ENCODE measurements at regions not wholly inside any gene's neighbourhood (a gene's known extent, or its start where the extent isn't known, plus 50 kb on each side); places are given as distances from the start of the nearest gene placed in this dataset.
A peak's percentile ranks its signal among the peaks of the same experiment; 100 is the strongest.

DNA sequence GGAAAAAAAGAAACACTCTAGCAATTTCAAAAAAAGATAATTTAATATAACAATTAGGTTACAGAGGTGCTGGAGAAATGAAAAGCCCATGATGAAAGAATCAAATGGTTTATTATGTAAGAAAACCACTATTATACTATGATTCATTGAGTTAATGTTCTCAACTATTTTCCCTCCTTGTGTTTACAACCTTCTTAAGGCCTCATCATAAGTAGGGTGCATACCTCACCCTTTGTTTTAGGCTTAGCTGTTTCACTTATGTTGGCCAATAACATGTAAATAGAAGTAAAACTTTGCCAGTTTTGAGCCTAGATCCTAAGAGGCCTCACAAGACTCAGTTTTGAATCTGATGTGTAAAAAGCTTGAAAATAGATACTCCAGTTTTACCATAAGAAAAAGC lies 418.3 kb upstream of the DDX18 start:
- DNase-seq, result no peak

- no peak for DNase-seq
Measured at GRCh38 chr2:117401582-117401981, 412.9 kb upstream of the DDX18 start.

DNA sequence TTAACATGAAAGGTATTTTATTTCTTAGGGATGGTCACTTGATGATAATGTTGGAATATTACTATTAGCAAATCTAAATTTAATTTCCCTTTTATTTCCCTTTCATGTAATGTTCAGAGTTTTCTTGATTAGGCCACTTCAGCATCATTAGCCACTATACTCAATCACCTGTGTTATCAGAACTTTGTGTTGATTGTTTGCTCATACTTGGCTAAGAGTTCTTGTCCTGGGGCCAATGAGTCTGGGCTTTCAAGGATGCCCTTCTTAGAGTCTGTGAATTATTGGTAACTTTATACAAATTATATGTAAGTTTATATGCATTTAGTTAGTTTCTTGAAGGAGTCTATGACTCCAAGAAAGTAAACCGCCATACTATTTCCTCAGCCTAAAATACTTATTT lies 408.0 kb upstream of the DDX18 start:
- DNase-seq, result no peak

DNA sequence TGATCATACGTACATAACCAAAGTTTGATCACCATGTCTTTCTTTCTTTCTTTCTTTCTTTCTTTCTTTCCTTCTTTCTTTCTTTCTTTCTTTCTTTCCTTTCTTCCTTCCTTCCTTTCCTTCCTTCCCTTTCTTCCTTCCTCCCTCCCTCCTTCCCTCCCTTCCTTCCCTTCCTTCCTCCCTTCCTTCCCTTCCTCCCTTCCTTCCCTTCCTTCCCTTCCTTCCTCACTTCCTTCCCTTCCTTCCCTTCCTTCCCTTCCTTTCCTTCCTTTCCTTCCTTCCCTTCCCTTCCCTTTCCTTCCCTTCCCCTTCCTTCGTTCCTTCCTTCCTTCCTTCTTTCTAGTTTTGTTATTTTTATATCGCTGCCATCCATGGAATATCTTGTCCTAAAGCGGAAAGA lies 406.7 kb upstream of the DDX18 start:
- DNase-seq, result no peak

DNA sequence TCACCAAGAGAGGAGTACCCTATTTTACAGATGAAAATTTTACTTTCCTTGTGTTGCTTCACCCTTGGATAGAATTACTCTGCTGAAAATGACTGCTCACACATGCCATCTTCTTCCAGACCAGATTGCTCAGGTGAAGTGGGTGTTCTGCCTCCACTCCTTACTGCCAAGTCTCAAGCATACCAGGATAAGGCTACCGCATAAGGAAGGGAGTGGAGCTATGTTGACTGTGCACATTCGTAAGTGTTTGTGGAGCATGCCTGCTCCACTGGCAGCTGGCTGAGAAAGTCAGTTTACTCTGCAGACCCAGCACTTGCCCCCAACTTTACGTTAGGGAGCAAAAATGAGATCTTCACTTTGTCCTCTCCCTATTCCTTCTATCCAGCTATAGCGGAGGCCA lies 405.0 kb upstream of the DDX18 start:
- no peak for DNase-seq

GRCh38 chr2:117411983-117412382 lies 402.5 kb upstream of the DDX18 start:
- DNase-seq, result no peak

GRCh38 chr2:117432746-117433145 lies 381.7 kb upstream of the DDX18 start:
- no peak for DNase-seq

- no peak for DNase-seq
Measured at GRCh38 chr2:117436697-117437096, 377.8 kb upstream of the DDX18 start.

DNA sequence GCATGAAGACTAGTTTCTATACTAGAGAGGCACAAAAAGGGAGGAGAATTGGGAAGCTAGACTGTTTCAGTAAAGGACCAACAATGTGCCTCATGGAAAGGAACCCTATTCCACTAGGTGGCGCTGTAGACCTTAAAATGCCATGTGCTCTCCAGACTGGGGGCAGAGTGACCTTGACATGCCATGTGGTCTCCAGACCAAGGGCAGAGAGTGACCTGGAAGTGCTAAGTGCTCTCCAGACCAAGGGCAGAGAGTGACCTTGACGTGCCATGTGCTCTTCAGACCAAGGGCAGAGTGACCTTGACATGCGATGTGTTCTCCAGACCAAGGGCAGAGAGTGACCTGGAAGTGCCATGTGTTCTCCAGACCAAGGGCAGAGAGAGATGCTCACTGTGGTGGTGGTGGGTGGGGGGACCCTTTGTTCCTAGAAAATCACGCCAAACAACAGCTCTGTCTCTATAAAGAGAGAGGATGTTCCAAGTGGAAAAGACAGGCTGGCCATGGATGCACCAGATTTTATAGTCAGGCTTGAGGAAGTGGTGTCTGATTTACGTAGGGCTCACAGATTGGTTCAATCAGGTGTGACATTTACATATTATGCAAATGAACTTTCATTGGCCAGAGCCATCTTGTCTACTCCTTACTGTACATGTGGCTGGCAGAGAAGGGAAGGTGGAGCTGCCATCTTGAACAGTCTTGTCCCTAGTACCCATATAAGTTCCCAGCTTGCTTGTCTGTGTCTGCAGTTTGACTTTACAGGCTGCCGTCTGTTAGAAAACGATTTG lies 344.0 kb upstream of the DDX18 start:
- DNase-seq, result peak in 1 of 2 donors; percentile 9

DNA sequence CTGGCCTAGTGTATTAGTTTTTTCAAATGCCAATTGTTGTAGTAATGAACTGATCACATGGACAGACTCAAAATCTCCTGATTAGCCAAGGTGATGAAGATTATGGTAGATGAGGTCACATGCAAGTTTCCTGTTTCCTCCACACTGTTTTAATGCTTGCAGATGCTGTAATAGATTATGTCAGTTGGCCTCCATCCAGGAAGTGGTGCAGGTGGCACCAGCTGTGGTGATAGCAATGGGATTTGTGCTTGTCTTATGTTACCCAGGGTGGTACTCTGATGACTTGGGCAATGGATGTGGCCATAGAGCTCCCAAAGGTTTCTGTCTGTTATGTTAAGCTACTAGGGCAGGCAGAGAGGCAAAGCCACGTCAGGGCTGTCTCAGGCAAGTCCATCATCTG lies 332.9 kb upstream of the DDX18 start:
- DNase-seq, result no peak

GRCh38 chr2:117485588-117485987 lies 328.9 kb upstream of the DDX18 start:
- DNase-seq, result no peak

DNA sequence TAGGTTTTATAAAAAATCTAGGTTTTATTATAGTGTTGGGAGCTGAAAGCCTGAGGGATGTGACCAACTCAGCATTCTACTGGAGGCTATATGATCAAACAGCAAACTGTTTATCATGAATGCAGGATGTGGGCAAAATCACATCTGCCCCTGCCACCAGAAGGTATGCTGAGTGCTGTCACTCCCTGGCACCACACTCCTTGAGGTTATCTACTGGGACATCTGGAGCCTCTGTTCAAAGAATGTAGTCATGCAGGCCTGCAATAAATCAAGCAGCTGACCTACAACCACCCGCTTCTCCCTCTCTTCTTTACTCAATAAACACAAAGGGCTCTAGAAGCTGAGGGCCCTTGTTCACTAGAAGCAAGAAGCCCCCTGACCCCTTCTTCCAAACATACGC lies 328.4 kb upstream of the DDX18 start:
- no peak for DNase-seq

DNA sequence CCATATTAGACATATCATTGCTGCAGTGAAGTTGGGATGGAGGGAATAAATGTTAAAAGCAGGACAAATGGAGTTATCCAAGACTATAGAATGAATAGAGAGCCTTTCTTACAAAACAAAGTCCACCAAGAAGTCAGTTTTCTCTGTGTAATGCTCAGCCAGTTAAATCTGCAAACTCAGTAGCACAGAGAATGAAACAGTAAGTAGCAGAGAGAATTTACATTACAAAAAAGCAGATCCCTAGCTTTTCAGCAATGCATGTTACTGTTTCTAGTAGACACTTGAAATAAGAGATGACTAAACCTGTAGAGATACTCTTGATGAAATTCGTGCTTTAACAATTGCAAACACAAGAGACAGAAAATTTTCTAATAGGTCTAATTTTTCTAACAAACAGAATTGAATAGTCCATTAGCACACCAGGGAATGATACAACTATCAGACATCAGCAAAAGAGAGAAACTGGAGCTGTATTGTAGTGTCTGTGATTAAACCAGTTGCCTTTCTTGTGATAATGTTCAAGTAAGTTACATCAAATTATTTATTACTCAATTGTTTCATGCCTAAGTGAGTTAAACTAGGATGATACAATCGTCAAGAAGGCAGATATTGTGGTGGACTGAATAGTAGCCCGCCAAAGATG lies 322.2 kb upstream of the DDX18 start:
- DNase-seq, result no peak

DNA sequence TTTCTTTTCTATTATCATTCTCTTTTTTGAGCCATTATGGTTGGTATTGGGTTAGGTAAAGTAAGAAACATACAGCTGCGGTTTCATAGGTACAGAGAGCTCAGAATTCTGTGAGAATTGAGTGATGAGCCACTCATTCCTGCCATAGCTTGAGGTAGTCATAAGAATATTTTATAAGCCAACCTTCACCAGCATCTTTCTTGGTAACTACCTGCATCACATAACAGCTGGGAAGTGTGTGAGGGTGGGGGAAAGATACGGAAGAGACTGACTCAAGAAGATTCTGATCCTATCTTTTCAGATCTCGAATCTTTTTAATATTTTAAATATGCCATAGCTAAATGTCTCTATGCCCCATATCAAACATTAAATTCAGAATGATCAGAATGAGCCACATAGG lies 313.8 kb upstream of the DDX18 start:
- DNase-seq, result no peak

DNA sequence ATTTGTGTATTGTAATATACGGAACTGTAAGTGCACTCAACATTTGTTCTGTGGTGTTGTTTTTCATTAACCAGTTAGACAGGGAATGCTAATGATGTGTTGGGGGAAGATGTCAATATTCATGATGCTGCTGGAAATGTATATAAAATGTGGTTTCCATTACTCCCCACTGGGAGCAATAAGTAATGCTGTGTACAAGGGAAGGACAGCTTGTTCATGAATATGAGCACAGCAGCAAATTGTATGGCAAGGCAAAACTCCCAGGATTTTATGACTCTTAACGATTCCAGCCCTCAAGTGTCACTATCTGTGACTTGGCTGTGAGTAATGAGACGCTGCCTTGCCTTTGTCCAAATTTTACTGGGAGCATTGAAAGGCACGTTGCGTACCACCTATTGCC lies 312.4 kb upstream of the DDX18 start:
- DNase-seq, result no peak

- no peak for DNase-seq
Measured at GRCh38 chr2:117512307-117512706, 302.2 kb upstream of the DDX18 start.

- DNase-seq, result no peak
Measured at GRCh38 chr2:117514371-117514770, 300.1 kb upstream of the DDX18 start.

GRCh38 chr2:117519238-117519637 lies 295.3 kb upstream of the DDX18 start:
- DNase-seq, result no peak

DNA sequence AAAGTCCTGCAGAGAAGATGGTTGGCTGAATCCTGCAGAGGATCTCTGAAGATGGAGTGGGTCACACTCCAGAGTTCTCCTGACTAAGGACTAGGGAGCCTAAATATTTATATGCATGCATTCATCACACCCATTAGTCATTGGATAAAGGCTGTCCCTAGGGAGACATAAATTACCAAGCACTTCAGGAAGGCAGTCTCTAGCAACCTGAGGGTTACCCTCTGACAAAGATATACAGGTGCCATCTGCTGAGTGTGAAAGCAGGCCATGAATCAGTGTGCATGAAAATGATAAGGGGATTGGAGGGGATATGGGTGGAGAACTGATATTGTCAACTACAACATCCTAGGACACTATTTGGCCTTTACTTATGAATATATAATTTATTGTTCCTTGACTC lies 294.8 kb upstream of the DDX18 start:
- no peak for DNase-seq

DNA sequence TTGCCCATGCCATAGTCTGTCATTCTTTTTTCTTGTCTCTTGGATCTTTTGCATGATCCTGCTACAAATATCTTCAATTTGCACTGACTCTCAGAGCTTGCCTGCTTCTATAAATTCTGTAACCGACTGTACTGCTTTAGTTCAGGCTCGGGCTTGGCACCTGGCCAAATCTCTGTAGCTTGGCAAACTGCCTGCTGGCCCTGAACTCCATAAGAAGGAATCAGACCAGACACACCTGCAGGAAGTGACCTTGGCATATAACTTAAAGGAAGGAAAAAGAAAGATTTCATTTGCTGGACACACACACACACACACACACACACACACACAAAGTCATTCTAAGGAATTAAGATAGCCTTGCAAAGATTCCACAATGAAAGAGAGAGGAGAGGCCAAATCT lies 291.2 kb upstream of the DDX18 start:
- no peak for DNase-seq

DNA sequence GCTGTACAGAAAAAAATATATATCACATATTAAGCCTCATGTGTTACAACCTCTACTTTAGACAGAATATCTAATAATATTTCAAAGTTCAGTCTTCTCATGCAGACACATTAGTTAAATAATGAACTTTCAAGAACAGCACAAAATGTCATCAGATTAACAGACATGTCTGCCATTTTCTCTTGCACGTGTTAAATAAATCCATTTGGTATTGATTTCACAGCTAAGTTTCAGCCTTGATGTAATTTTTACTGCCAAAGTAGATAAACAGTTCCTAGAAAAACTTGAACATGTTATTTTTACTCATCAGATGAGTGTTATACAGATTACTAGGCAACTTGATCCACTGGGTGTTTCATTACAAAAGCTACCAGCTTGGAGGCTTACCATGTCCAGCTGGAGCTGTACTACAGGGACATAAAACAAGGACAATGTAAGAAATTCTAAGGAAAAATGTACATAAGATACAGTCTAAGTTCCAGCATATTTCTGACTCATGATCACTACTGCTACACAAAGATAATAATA lies 290.7 kb upstream of the DDX18 start:
- DNase-seq, result no peak

DNA sequence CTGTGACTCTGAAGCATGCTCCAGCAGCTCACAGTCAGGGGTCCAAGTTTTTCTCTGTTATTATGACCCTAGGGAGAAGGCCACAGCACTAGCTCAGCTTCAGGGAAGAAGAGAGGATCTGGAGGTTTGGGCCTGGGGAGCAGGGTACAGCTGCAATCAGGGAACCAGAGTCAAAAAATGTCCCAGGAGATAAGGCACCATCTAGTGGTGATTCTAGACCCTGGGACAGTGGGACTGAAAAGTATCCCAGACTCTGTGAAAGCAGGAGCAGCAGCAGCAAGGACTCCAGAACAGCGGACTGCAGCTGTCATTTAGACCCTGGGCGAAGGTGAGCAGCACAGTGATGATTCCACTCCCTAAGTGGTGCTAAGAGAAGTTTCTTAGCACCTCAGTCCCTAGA lies 278.4 kb upstream of the DDX18 start:
- DNase-seq, result no peak

GRCh38 chr2:117537032-117537431 lies 277.5 kb upstream of the DDX18 start:
- DNase-seq, result no peak

DNA sequence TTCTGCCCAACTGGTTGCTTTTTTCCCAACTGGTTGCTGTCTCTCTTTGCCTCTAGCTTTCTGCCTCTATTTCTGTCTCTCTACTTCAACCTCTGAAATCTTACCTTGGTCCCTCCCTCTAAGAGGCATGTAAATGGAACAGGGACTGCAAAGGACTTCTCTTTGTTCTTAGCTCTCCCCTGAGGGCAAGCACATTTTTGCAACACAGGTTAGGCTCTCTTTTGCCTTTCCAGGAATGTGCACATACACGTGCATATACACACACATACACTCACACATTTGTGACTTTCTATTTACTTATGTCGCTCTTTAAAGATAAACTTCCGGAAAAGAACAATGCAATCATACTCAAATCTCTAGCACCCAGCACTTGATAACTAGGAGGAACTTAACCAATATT lies 262.6 kb upstream of the DDX18 start:
- no peak for DNase-seq

DNA sequence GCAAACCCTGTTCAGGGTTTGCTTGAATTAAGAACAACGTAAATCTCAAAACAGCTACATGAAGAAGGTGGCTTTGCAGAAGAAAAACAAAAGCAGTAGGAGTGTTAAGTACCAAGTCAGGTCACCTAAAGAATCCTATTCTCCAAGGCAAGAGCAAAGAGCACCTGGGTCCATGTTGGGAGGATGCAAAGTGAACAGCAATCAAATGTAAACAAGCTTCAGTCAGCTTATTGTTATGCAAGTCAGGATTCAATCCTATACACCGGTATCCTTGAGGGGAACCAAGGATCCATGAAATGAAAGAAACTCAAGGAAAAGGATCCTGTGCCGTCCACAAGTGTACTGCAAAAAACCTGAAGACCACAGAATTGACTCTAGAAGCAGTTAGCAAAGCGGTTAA lies 261.0 kb upstream of the DDX18 start:
- no peak for DNase-seq
